Esophagus muscularis mucosa (tissue), 4 donors: ENCODE measurements at regions not wholly inside any gene's neighbourhood (a gene's known extent, or its start where the extent isn't known, plus 50 kb on each side); places are given as distances from the start of the nearest gene placed in this dataset.
"Not testable (repeated sequence)": the region's sequence is repeated elsewhere in the genome, so short reads cannot be mapped to it uniquely, and the experiment has no call there.

Experiments
- DNase-seq: peaks from one replicate; pipeline ENCODE4 v3.0.0-alpha.2; 2017; ENCODE audit errors: extremely low spot score
- H3K27ac ChIP-seq, 4 donors: fragments of 200-600 bp; sonication (generic); replicated peaks in 1 of 4; 1 replicate in 3 of 4; 2 replicates in 1 of 4; pipeline ENCODE4 v1.5.1; 2016 to 2019; ENCODE audit warnings: mild to moderate bottlenecking in 1 of 4
- H3K27me3 ChIP-seq, 4 donors: fragments of 200-600 bp; sonication (generic); one replicate each; pipeline versions ENCODE4 v1.5.1 to v1.6.0; 2016 to 2019
- H3K36me3 ChIP-seq, 4 donors: fragments of 200-600 bp; sonication (generic); one replicate each; pipeline ENCODE4 v1.5.1; 2016 to 2019
- H3K4me1 ChIP-seq, 4 donors: fragments of 200-600 bp; sonication (generic); one replicate each; pipeline ENCODE4 v1.5.1; 2016 to 2019
- H3K4me3 ChIP-seq, 4 donors: fragments of 200-600 bp; sonication (generic); 1 replicate in 2 of 4; 2 replicates in 2 of 4; pipeline ENCODE4 v1.5.1; 2016 to 2019; ENCODE audit warnings: mild to moderate bottlenecking in 4 of 4, moderate library complexity in 1 of 4
- H3K9me3 ChIP-seq, 4 donors: fragments of 200-600 bp; sonication (generic); 1 replicate in 3 of 4; 2 replicates in 1 of 4; pipeline ENCODE4 v1.5.1; 2016 to 2019
- CTCF ChIP-seq, 3 experiments: fragments of 200-600 bp in 2 of 3; fragments of 450-650 bp in 1 of 3; sonication (generic) in 2 of 3; IDR thresholded peaks; one replicate each; pipeline ENCODE4 v1.5.1; 2017 to 2019; ENCODE audit warnings: antibody characterized with exemption in 3 of 3, mild to moderate bottlenecking in 2 of 3, moderate library complexity in 1 of 3
- EP300 ChIP-seq: sonication (generic); formaldehyde crosslinking; IDR thresholded peaks from one replicate; pipeline ENCODE4 v1.6.1; 2017; ENCODE audit warnings: antibody characterized with exemption
- POLR2A ChIP-seq: fragments of 450-650 bp; IDR thresholded peaks from one replicate; pipeline ENCODE4 v1.6.1; 2017; ENCODE audit warnings: antibody characterized with exemption, moderate library complexity, mild to moderate bottlenecking, low read depth
- POLR2AphosphoS5 ChIP-seq, 2 donors: sonication (generic); formaldehyde crosslinking; IDR thresholded peaks; one replicate each; pipeline ENCODE4 v1.6.1; 2017; ENCODE audit warnings: antibody characterized with exemption in 2 of 2
- WGBS: methylation state at CpG from one replicate; pipeline ENCODE4 v1.1.5; 2018; 5-methylcytosine and 5-hydroxymethylcytosine counted together
- intact Hi-C: fragments of 100-400 bp; cut with DNase I; formaldehyde crosslinking; loops from one replicate; pipeline ENCODE4 v1.15.1; 2023

- peaks cover 0 to under 1% (median 0%) of the 10 kb centered on the region in 4 donors for H3K27me3 ChIP-seq
- DNase-seq: no peak
- TF ChIP-seq POLR2A (no peak), POLR2AphosphoS5 (IDR thresholded peaks at IDR 0.05) (no peak)
- WGBS: 83% methylated on average over 5 of the region's 5 CpGs
- intact Hi-C loops: loop anchor here (10.0 kb wide), 1 partner anchor 1202 kb away; the partner anchor contains the start of gene CHSY3
- H3K9me3 ChIP-seq: no peaks in the 10 kb centered on the region
- H3K36me3 ChIP-seq: no peaks in the 10 kb centered on the region
- H3K4me1 ChIP-seq: no peaks in the 10 kb centered on the region
- no peak overlapping the region for H3K27ac ChIP-seq
- H3K4me3 ChIP-seq: no peak overlapping the region
Measured at GRCh38 chr5:131107128-131107527, 57.9 kb downstream of the HINT1 start.

GRCh38 chr5:131104169-131104808 is 60.8 kb downstream of the HINT1 start:
- WGBS: 76% methylated on average over 2 of the region's 2 CpGs
- H3K4me3 ChIP-seq: no peak overlapping the region
- DNase-seq: no peak
- H3K27me3 ChIP-seq: no peaks in the 10 kb centered on the region
- no peak overlapping the region for H3K27ac ChIP-seq
- H3K4me1 ChIP-seq: no peaks in the 10 kb centered on the region
- TF ChIP-seq POLR2AphosphoS5 (IDR thresholded peaks at IDR 0.05) (no peak), EP300 (no peak), CTCF (IDR thresholded peaks at IDR 0.05) (no peak), POLR2A (no peak)
- no peaks in the 10 kb centered on the region for H3K36me3 ChIP-seq
- intact Hi-C loops: loop anchor here (10.0 kb wide), 1 partner anchor 1199 kb away; the partner anchor contains the start of gene CHSY3
- no peaks in the 10 kb centered on the region for H3K9me3 ChIP-seq

- intact Hi-C loops: no loop called here
- TF ChIP-seq POLR2A (no peak), EP300 (no peak), POLR2AphosphoS5 (IDR thresholded peaks at IDR 0.05) (no peak), CTCF (IDR thresholded peaks at IDR 0.05) (no peak)
- Histone ChIP-seq H3K4me3 (no peak overlapping the region), H3K4me1 (no peaks in the 10 kb centered on the region), H3K36me3 (no peaks in the 10 kb centered on the region), H3K27me3 (no peaks in the 10 kb centered on the region), H3K9me3 (peaks cover 0 to 4% (median 0%) of the 10 kb centered on the region in 4 donors), H3K27ac (no peak overlapping the region)
- 80% methylated on average over 2 of the region's 2 CpGs for WGBS
- DNase-seq: no peak
Measured at GRCh38 chr5:131096774-131097710, 68.0 kb downstream of the HINT1 start.

GRCh38 chr5:131095561-131095960 is 69.5 kb downstream of the HINT1 start:
- 92% methylated on average over 4 of the region's 4 CpGs for WGBS
- H3K36me3 ChIP-seq, H3K4me1 ChIP-seq, H3K27me3 ChIP-seq, H3K27ac ChIP-seq, H3K4me3 ChIP-seq, H3K9me3 ChIP-seq, intact Hi-C loops, DNase-seq: not testable (repeated sequence)

GRCh38 chr5:131084436-131084835 is 80.6 kb downstream of the HINT1 start:
- Histone ChIP-seq H3K36me3 (no peaks in the 10 kb centered on the region), H3K27me3 (peaks cover 0 to 10% (median 0%) of the 10 kb centered on the region in 4 donors), H3K4me3 (no peak overlapping the region), H3K9me3 (peaks cover 0 to 4% (median 2%) of the 10 kb centered on the region in 4 donors), H3K27ac (no peak overlapping the region), H3K4me1 (no peaks in the 10 kb centered on the region)
- WGBS: 77% methylated on average over 3 of the region's 3 CpGs
- intact Hi-C loops: no loop called here
- no peak for DNase-seq
- TF ChIP-seq POLR2A: no peak
- no peak for TF ChIP-seq CTCF (IDR thresholded peaks at IDR 0.05)
- no peak for TF ChIP-seq EP300
- no peak for TF ChIP-seq POLR2AphosphoS5 (IDR thresholded peaks at IDR 0.05)
